ENCODE measurements at regions not wholly inside any gene's neighbourhood (a gene's known extent, or its start where the extent isn't known, plus 50 kb on each side); places are given as distances from the start of the nearest gene placed in this dataset.

DNA sequence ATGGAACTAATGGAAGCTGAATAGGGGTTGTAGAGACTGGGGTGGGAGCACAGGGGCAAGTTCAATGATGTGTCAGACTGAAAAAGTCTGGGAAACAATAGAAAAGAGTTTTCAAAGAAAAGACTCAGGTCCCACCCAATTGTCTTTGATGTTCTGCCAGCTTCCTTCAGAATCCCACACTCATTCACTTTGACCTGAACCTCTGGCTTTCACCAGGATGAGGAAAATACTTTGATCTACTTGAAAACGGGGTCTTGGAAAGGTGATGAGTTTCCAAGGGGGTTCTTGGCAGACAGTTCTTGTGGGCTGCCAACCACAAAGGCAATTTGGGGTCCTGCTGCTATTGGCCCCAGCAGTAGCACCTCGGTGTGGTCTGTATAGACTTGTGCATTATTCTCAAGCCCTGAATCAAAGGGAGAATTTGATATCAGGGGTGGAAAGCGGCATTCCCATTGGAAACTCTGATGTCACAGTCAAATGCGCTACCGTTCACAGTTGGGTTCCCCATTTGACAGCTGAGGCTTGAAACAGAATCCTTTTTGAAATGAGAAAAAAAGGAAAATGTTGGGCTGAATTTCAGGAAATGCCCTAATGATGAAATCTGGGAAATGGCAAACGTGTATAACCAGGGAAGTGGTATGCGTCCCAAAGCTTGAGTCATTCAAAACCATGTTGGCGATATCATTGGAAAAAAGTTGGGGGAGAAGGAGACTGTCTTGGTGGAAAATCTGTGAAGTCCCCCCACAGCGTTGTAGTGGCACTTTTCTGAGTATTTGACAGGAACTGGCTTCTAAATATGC lies 229.2 kb upstream of the LRTM1 start:
- H3K9me3 ChIP-seq (ENCODE audit: insufficient read depth, low read depth, low read length): no peaks in the 10 kb centered on the region

DNA sequence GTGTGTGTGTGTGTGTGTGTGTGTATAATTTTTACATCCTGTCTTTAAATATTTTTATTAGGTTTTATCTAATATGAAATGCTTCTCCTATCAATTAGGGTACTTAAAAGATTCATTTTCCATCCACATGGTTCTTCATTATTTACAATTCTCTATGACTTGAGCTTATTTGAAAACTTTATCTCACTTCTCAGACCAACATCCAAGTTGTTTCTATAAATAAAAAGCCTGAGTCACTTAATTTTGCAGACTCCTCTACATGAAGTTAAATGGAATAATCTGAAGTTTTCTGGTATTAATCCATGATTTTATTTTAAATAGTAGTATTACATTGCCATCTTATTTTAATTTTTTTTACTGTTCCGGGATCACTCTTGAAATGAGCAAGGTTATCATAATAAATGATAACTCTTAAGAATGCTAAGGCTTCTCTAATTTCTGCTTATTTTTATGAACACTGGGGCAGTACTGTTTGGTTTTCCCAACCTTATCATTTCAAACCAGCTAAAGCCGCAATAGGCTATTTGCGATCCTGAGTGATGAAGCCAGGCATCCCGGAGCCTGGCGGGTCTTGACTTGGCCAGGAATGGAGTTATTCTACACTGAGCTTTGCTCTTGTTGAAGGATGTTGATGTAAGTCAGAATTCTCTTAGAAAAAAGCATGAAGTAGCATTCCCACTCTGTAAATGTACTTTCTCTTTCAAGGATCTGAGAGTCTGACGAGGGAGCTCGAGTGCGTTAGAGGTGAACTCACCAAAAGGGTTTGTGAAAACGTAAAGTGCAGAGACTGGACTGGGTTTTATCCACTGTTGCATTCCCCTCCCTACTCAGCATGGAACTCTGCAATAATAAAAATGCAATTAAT lies 220.2 kb upstream of the LRTM1 start:
- no peaks in the 10 kb centered on the region for H4K20me1 ChIP-seq (ENCODE audit: insufficient read depth, low read length, poor library complexity, severe bottlenecking)
- H2AFZ ChIP-seq (ENCODE audit: low read length): no peak overlapping the region
- H3K36me3 ChIP-seq (ENCODE audit: insufficient read depth, low read length): no peaks in the 10 kb centered on the region
- H3K9me3 ChIP-seq (ENCODE audit: insufficient read depth, low read depth, low read length): no peaks in the 10 kb centered on the region
- TF ChIP-seq EZH2phosphoT487 (IDR thresholded peaks at IDR 0.05; ENCODE audit: borderline replicate concordance): no peak
- TF ChIP-seq, protein P1, sequence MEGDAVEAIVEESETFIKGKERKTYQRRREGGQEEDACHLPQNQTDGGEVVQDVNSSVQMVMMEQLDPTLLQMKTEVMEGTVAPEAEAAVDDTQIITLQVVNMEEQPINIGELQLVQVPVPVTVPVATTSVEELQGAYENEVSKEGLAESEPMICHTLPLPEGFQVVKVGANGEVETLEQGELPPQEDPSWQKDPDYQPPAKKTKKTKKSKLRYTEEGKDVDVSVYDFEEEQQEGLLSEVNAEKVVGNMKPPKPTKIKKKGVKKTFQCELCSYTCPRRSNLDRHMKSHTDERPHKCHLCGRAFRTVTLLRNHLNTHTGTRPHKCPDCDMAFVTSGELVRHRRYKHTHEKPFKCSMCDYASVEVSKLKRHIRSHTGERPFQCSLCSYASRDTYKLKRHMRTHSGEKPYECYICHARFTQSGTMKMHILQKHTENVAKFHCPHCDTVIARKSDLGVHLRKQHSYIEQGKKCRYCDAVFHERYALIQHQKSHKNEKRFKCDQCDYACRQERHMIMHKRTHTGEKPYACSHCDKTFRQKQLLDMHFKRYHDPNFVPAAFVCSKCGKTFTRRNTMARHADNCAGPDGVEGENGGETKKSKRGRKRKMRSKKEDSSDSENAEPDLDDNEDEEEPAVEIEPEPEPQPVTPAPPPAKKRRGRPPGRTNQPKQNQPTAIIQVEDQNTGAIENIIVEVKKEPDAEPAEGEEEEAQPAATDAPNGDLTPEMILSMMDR (conservative IDR thresholded peaks at IDR 0.05; ENCODE audit: low read length): no peak
- H3K9ac ChIP-seq (ENCODE audit: low read depth, low read length, poor library complexity, severe bottlenecking): no peak overlapping the region
- no peaks in the 10 kb centered on the region for H3F3A ChIP-seq (ENCODE audit: low read depth)
- no peaks in the 10 kb centered on the region for H3K9me2 ChIP-seq (replicated peaks; ENCODE audit: low read depth, low read length)
- H3K4me2 ChIP-seq (ENCODE audit: low read depth, low read length, poor library complexity, severe bottlenecking): no peak overlapping the region
- no peaks in the 10 kb centered on the region for H3K4me1 ChIP-seq (ENCODE audit: insufficient read depth, low read length, poor library complexity, severe bottlenecking)
- no peaks in the 10 kb centered on the region for H3K79me2 ChIP-seq (ENCODE audit: insufficient read depth, low read length)
- H3K27me3 ChIP-seq (ENCODE audit: insufficient read depth, low read length, poor library complexity, severe bottlenecking): no peaks in the 10 kb centered on the region
- no peak overlapping the region for H3K4me3 ChIP-seq (ENCODE audit: low read length, poor library complexity, severe bottlenecking)

More for the DNA sequence above, 229.2 kb upstream of the LRTM1 start:
- Histone ChIP-seq H3K4me1 (ENCODE audit: insufficient read depth, low read length, poor library complexity, severe bottlenecking) (peaks cover 15% of the 10 kb centered on the region), H3K9me2 (replicated peaks; ENCODE audit: low read depth, low read length) (no peaks in the 10 kb centered on the region), H3K79me2 (ENCODE audit: insufficient read depth, low read length) (no peaks in the 10 kb centered on the region), H3K27me3 (ENCODE audit: insufficient read depth, low read length, poor library complexity, severe bottlenecking) (peaks cover 25% of the 10 kb centered on the region), H3K4me3 (ENCODE audit: low read length, poor library complexity, severe bottlenecking) (no peak overlapping the region), H3F3A (ENCODE audit: low read depth) (no peaks in the 10 kb centered on the region), H3K4me2 (ENCODE audit: low read depth, low read length, poor library complexity, severe bottlenecking) (no peak overlapping the region), H2AFZ (ENCODE audit: low read length) (no peak overlapping the region), H3K9ac (ENCODE audit: low read depth, low read length, poor library complexity, severe bottlenecking) (no peak overlapping the region), H3K36me3 (ENCODE audit: insufficient read depth, low read length) (no peaks in the 10 kb centered on the region), H4K20me1 (ENCODE audit: insufficient read depth, low read length, poor library complexity, severe bottlenecking) (no peaks in the 10 kb centered on the region)
- TF ChIP-seq, protein P1 (conservative IDR thresholded peaks at IDR 0.05; ENCODE audit: low read length): no peak
- no peak for TF ChIP-seq EZH2phosphoT487 (IDR thresholded peaks at IDR 0.05; ENCODE audit: borderline replicate concordance)

DNA sequence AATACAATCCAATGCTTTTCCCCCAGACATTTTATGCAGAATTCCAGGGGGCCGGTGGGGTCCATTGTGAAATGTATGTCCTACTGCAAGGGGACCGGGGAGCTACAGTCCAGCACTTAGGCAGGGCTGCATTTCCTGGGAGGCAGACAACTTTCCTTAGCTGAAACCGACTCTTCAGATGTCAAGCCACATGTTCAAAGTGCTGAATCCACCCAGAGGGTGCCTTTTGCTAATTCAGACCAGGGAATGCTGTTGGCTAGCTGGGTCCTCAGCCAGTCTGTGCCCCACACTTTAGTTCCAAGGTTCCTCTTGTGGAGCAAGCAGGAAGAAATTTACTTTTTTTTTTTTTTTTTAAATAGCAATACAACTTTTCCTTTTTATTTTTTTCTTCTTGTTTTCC lies 219.5 kb upstream of the LRTM1 start:
- TF ChIP-seq, protein P1 (conservative IDR thresholded peaks at IDR 0.05; ENCODE audit: low read length): no peak
- TF ChIP-seq EZH2phosphoT487 (IDR thresholded peaks at IDR 0.05; ENCODE audit: borderline replicate concordance): no peak
- no peaks in the 10 kb centered on the region for H3K79me2 ChIP-seq (ENCODE audit: insufficient read depth, low read length)
- no peaks in the 10 kb centered on the region for H3K9me3 ChIP-seq (ENCODE audit: insufficient read depth, low read depth, low read length)
- no peaks in the 10 kb centered on the region for H3K9me2 ChIP-seq (replicated peaks; ENCODE audit: low read depth, low read length)
- H3K36me3 ChIP-seq (ENCODE audit: insufficient read depth, low read length): no peaks in the 10 kb centered on the region
- no peak overlapping the region for H2AFZ ChIP-seq (ENCODE audit: low read length)
- no peaks in the 10 kb centered on the region for H3K4me1 ChIP-seq (ENCODE audit: insufficient read depth, low read length, poor library complexity, severe bottlenecking)
- no peaks in the 10 kb centered on the region for H3K27me3 ChIP-seq (ENCODE audit: insufficient read depth, low read length, poor library complexity, severe bottlenecking)
- H3F3A ChIP-seq (ENCODE audit: low read depth): no peaks in the 10 kb centered on the region
- no peak overlapping the region for H3K4me3 ChIP-seq (ENCODE audit: low read length, poor library complexity, severe bottlenecking)
- H4K20me1 ChIP-seq (ENCODE audit: insufficient read depth, low read length, poor library complexity, severe bottlenecking): no peaks in the 10 kb centered on the region
- no peak overlapping the region for H3K4me2 ChIP-seq (ENCODE audit: low read depth, low read length, poor library complexity, severe bottlenecking)
- H3K9ac ChIP-seq (ENCODE audit: low read depth, low read length, poor library complexity, severe bottlenecking): no peak overlapping the region

All from Loucy (cell line).